AG04450 (cell line): ENCODE measurements at regions not wholly inside any gene's neighbourhood (a gene's known extent, or its start where the extent isn't known, plus 50 kb on each side); places are given as distances from the start of the nearest gene placed in this dataset.

Experiments used
- CTCF ChIA-PET: fragments of 300-600, 350-600 bp; formaldehyde crosslinking; extraction: SDS; loops from one replicate; lab custom pipeline; 2022; ENCODE audit warnings: antibody characterized with exemption, inconsistent platforms; lab: Charles Lee
- POLR2A ChIA-PET: fragments of 350-600 bp; formaldehyde crosslinking; extraction: SDS; loops from one replicate; lab custom pipeline; 2021; ENCODE audit warnings: antibody characterized with exemption, inconsistent platforms; lab: Yijun Ruan, JAX
- DNase-seq: peaks from one replicate; pipeline ENCODE4 v3.0.0-alpha.2; 2011; ENCODE audit warnings: low read depth, low spot score
- H3K27ac ChIP-seq: one replicate; pipeline ENCODE4 v1.5.1; 2012; ENCODE audit warnings: low read depth, low read length, control low read depth
- H3K27me3 ChIP-seq: one replicate; pipeline ENCODE4 v1.6.0; 2012; ENCODE audit warnings: low read length; ENCODE audit not compliant: control insufficient read depth, insufficient read depth
- H3K4me3 ChIP-seq: 2 replicates; pipeline ENCODE4 v1.5.1; 2011; ENCODE audit warnings: mild to moderate bottlenecking, low read depth, low read length, control low read depth
- H3K9me3 ChIP-seq: 2 replicates; pipeline ENCODE4 v1.5.1; 2012; ENCODE audit warnings: low read length; ENCODE audit not compliant: control insufficient read depth, insufficient read depth
- CTCF ChIP-seq: IDR thresholded peaks from 2 replicates; pipeline ENCODE4 v1.5.1; 2011; ENCODE audit warnings: low read depth, low read length, control low read depth, inconsistent platforms

DNA sequence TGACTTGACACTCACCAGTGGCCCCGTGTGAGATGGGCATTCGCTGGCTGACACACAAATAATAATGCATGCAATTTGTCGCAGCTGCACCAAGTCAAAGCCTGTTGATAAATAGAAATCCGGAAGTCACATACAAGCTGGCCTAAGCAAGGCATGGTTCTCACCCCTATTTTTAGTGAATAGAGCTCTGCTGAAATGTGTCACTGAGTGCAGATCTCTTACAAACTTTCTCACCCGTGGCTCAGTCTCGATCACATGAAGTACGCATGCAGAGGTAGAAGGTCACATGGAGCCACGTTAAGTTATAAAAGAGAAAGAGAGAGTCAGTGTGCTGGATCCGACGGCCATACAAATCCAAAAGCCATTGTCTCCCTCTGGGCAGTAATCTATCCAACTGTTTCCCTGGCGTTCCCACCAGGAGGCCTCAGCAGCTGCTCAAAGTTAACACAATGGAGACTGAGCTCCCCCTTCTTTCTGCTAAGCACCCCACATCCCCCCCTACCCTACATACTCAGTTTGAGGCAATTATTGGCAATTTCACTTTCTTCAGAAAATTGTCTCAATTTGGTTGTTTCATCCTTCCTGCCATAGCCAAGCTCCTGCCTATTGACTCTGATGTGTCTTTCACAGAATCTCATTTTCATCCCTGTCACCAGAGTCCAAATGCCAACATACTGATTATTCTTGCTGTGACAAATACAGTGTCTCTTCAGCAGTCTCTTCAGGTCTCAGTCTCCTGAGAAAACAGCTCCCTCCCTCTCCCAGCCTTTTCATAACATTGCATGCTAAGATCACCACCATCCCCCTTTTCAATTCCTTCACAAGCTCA is 473.3 kb upstream of the NRP1 start:
- no peak overlapping the region for H3K27ac ChIP-seq
- H3K27me3 ChIP-seq = no peaks in the 10 kb centered on the region
- TF ChIP-seq CTCF = no peak
- ChIA-PET CTCF (interaction anchor here (0.6 to 0.8 kb wide), 2 partner anchors 478 to 831 kb away, joined by 3 read pairs; no protein-coding TSS in a partner anchor), POLR2A (no interaction called here)
- no peak for DNase-seq
- H3K9me3 ChIP-seq = no peaks in the 10 kb centered on the region
- H3K4me3 ChIP-seq = no peak overlapping the region

- Histone ChIP-seq H3K4me3 (no peak overlapping the region), H3K27me3 (no peaks in the 10 kb centered on the region), H3K27ac (no peak overlapping the region), H3K9me3 (no peaks in the 10 kb centered on the region)
- POLR2A ChIA-PET = no interaction called here
- no peak for DNase-seq
- TF ChIP-seq CTCF = no peak
- CTCF ChIA-PET = interaction anchor here (1.1 kb wide), 1 partner anchor 475 kb away, joined by 3 read pairs; no protein-coding TSS in a partner anchor
These were observed 471.4 kb upstream of the NRP1 start for GRCh38 chr10:33805831-33806230.

- ChIA-PET POLR2A (no interaction called here), CTCF (interaction anchor here (0.6 to 1.1 kb wide), 2 partner anchors 83 to 474 kb away, joined by 3 to 5 read pairs; no protein-coding TSS in a partner anchor)
- DNase-seq = no peak
- no peak for TF ChIP-seq CTCF
- H3K4me3 ChIP-seq = no peak overlapping the region
- H3K27me3 ChIP-seq = no peaks in the 10 kb centered on the region
- H3K27ac ChIP-seq = no peak overlapping the region
- no peaks in the 10 kb centered on the region for H3K9me3 ChIP-seq
These were observed 470.1 kb upstream of the NRP1 start for GRCh38 chr10:33804584-33804983.

DNA sequence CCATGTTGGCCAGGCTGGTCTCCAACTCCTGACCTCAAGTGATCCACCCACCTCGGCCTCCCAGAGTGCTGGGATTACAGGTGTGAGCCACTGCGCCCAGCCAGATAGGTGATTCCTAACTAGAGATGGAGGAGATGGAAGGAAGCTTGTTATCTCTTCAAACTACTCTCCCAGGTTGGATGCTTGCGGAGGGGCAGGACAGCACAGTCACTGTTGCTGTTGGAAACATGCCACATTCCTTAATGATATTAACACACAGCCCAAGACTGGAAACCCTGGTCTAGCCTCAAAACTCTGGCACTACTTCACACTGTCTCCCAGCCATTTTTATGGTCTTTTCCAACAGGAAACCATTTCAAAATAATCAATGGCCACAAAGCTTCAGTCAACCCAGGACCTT is 468.8 kb upstream of the NRP1 start:
- Histone ChIP-seq H3K9me3 (no peaks in the 10 kb centered on the region), H3K27ac (no peak overlapping the region), H3K27me3 (no peaks in the 10 kb centered on the region), H3K4me3 (no peak overlapping the region)
- ChIA-PET CTCF (no interaction called here), POLR2A (interaction anchor here (0.6 kb wide), 1 partner anchor 12 kb away, joined by 3 read pairs; no protein-coding TSS in a partner anchor)
- TF ChIP-seq CTCF = no peak
- DNase-seq = no peak

- no peak for TF ChIP-seq CTCF
- POLR2A ChIA-PET = no interaction called here
These were observed 468.1 kb upstream of the NRP1 start for GRCh38 chr10:33802566-33802965.

More at GRCh38 chr10:33802566-33802965, 468.1 kb upstream of the NRP1 start:
- no peak for DNase-seq
- H3K27ac ChIP-seq = no peak overlapping the region
- no peaks in the 10 kb centered on the region for H3K9me3 ChIP-seq
- no peaks in the 10 kb centered on the region for H3K27me3 ChIP-seq
- H3K4me3 ChIP-seq = no peak overlapping the region
- CTCF ChIA-PET = no interaction called here
